GM12874 (cell line): ENCODE measurements at regions not wholly inside any gene's neighbourhood (a gene's known extent, or its start where the extent isn't known, plus 50 kb on each side); places are given as distances from the start of the nearest gene placed in this dataset.

ENCODE experiments used
- TF ChIP-seq, protein P1 (sequence below): IDR thresholded peaks from 2 replicates; pipeline ENCODE4 v1.5.1; 2011; ENCODE audit warnings: low read depth, mild to moderate bottlenecking, control low read depth, low read length, moderate library complexity; ENCODE audit not compliant: insufficient read depth

- TF ChIP-seq, protein P1, sequence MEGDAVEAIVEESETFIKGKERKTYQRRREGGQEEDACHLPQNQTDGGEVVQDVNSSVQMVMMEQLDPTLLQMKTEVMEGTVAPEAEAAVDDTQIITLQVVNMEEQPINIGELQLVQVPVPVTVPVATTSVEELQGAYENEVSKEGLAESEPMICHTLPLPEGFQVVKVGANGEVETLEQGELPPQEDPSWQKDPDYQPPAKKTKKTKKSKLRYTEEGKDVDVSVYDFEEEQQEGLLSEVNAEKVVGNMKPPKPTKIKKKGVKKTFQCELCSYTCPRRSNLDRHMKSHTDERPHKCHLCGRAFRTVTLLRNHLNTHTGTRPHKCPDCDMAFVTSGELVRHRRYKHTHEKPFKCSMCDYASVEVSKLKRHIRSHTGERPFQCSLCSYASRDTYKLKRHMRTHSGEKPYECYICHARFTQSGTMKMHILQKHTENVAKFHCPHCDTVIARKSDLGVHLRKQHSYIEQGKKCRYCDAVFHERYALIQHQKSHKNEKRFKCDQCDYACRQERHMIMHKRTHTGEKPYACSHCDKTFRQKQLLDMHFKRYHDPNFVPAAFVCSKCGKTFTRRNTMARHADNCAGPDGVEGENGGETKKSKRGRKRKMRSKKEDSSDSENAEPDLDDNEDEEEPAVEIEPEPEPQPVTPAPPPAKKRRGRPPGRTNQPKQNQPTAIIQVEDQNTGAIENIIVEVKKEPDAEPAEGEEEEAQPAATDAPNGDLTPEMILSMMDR, result no peak
Measured at GRCh38 chr1:84742653-84743052, 52.4 kb upstream of the SSX2IP start.

- TF ChIP-seq, protein P1, result no peak
Measured at GRCh38 chr1:84740050-84740714, 49.9 kb upstream of the SSX2IP start.
